Adrenal gland (tissue), 5 donors: ENCODE measurements at regions not wholly inside any gene's neighbourhood (a gene's known extent, or its start where the extent isn't known, plus 50 kb on each side); places are given as distances from the start of the nearest gene placed in this dataset.

Experiments used
- POLR2A ChIP-seq, 2 donors: fragments of 450-650 bp; IDR thresholded peaks; one replicate each; pipeline ENCODE4 v1.6.1; 2017; ENCODE audit warnings: antibody characterized with exemption in 2 of 2, mild to moderate bottlenecking in 2 of 2, moderate library complexity in 1 of 2
- TF ChIP-seq, protein P1 (sequence below), 6 experiments: fragments of 450-650 bp in 4 of 6; fragments of 200-600 bp in 2 of 6; sonication (generic) in 1 of 6; IDR thresholded peaks; 1 replicate in 5 of 6; 2 replicates in 1 of 6; pipeline versions ENCODE4 v1.5.1 to v1.8.0; 2016 to 2021; ENCODE audit warnings: antibody characterized with exemption in 6 of 6, mild to moderate bottlenecking in 2 of 6, moderate library complexity in 1 of 6
- donor health status: DM: no; HTN: no; CAD: no.

GRCh38 chr6:119727504-119728219 lies 378.1 kb upstream of the MAN1A1 start:
- TF ChIP-seq, protein P1, sequence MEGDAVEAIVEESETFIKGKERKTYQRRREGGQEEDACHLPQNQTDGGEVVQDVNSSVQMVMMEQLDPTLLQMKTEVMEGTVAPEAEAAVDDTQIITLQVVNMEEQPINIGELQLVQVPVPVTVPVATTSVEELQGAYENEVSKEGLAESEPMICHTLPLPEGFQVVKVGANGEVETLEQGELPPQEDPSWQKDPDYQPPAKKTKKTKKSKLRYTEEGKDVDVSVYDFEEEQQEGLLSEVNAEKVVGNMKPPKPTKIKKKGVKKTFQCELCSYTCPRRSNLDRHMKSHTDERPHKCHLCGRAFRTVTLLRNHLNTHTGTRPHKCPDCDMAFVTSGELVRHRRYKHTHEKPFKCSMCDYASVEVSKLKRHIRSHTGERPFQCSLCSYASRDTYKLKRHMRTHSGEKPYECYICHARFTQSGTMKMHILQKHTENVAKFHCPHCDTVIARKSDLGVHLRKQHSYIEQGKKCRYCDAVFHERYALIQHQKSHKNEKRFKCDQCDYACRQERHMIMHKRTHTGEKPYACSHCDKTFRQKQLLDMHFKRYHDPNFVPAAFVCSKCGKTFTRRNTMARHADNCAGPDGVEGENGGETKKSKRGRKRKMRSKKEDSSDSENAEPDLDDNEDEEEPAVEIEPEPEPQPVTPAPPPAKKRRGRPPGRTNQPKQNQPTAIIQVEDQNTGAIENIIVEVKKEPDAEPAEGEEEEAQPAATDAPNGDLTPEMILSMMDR (IDR thresholded peaks at IDR 0.05) = no peak
- TF ChIP-seq POLR2A (IDR thresholded peaks at IDR 0.05) = no peak
